Stomach smooth muscle (tissue), 2 donors: ENCODE measurements at regions not wholly inside any gene's neighbourhood (a gene's known extent, or its start where the extent isn't known, plus 50 kb on each side); places are given as distances from the start of the nearest gene placed in this dataset.

Experiments
- H3K27ac ChIP-seq: one replicate; pipeline ENCODE4 v1.7.0; 2013; ENCODE audit warnings: mild to moderate bottlenecking, low read length, inconsistent platforms
- H3K27me3 ChIP-seq, 2 donors: one replicate each; pipeline ENCODE4 v1.7.0; 2013; ENCODE audit warnings: low read length in 2 of 2; ENCODE audit not compliant: insufficient read depth in 2 of 2, control insufficient read depth in 1 of 2
- H3K36me3 ChIP-seq, 2 donors: one replicate each; pipeline ENCODE4 v1.7.0; 2013; ENCODE audit warnings: low read length in 2 of 2; ENCODE audit not compliant: control insufficient read depth in 2 of 2, insufficient read depth in 2 of 2
- H3K4me1 ChIP-seq: one replicate; pipeline ENCODE4 v1.7.0; 2013; ENCODE audit warnings: low read length; ENCODE audit not compliant: control insufficient read depth, insufficient read depth
- H3K4me3 ChIP-seq, 2 donors: one replicate each; pipeline ENCODE4 v1.7.0; 2013; ENCODE audit warnings: low read length in 2 of 2
- H3K9ac ChIP-seq, 2 donors: one replicate each; pipeline ENCODE4 v1.7.0; 2013; ENCODE audit warnings: low read length in 2 of 2, mild to moderate bottlenecking in 1 of 2
- H3K9me3 ChIP-seq, 2 donors: one replicate each; pipeline ENCODE4 v1.7.0; 2013; ENCODE audit warnings: low read length in 2 of 2; ENCODE audit not compliant: control insufficient read depth in 2 of 2
- donor health status: healthy.
- donor health status: Pancreatic carcinoma.

DNA sequence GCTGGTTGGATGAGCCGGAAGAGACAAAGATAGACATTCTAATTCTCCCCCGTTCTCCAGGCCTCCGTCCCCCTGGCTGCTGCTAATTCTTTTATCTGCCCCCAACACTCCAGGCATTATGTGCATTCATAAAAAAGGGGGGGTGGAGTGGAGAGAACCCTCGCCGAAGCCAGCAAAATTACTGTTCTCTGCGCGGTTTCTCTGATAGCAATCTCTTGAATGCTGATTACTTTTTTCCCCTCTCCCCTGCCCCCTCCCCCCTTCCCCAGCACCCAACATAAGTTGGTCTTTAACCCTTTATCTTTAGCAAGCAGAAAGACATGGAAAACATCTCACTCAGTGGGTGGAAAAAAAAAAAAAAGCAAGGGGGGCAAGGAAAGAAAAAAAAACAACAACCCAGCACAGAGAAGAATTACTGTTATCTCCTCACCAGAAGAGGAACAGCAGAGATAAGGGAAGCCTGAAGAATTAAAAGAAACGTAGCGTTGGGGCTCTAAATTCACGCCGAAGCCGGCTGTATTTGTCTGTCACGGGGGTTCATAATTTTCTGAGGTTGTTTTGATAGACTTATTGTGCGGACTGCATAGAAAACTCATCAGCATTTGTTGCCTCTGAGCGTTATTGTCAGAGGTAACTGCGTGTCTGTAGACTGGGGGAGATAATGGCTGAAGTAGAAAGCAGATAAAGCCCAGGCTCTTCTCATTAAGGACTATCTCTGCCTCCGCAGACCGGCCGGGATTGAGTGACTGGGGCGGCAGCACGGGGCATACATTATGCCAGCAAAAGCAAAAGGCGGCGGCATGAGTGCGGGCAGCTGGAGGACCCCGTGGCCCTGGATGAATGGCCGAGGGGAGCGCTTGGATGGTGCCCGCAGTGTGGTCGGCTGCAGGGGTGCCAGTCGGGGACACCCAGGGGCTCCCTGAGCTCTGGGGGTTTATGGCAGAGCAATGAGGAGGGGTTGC lies 126.9 kb downstream of the MRM1 start:
- Histone ChIP-seq H3K4me3 (peak overlapping the region in 1 of 2 donors; percentile 19), H3K36me3 (no peaks in the 10 kb centered on the region), H3K27ac (no peak overlapping the region), H3K27me3 (peaks cover 37 to 50% of the 10 kb centered on the region in 2 donors), H3K9me3 (no peaks in the 10 kb centered on the region), H3K9ac (no peak overlapping the region), H3K4me1 (peaks cover 4% of the 10 kb centered on the region)

- H3K36me3 ChIP-seq, result no peaks in the 10 kb centered on the region
- H3K4me1 ChIP-seq, result peaks cover 4% of the 10 kb centered on the region
- H3K9ac ChIP-seq, result no peak overlapping the region
- H3K27ac ChIP-seq, result no peak overlapping the region
- H3K27me3 ChIP-seq, result peaks cover 39 to 50% of the 10 kb centered on the region in 2 donors
- H3K4me3 ChIP-seq, result no peak overlapping the region
- H3K9me3 ChIP-seq, result no peaks in the 10 kb centered on the region
Observed at GRCh38 chr17:36730095-36730808, 128.9 kb downstream of the MRM1 start.

GRCh38 chr17:36730857-36731490 lies 129.6 kb downstream of the MRM1 start:
- Histone ChIP-seq H3K4me3 (no peak overlapping the region), H3K9ac (no peak overlapping the region), H3K27ac (no peak overlapping the region), H3K4me1 (peaks cover 4% of the 10 kb centered on the region), H3K9me3 (no peaks in the 10 kb centered on the region), H3K36me3 (no peaks in the 10 kb centered on the region), H3K27me3 (peaks cover 39 to 48% of the 10 kb centered on the region in 2 donors)

DNA sequence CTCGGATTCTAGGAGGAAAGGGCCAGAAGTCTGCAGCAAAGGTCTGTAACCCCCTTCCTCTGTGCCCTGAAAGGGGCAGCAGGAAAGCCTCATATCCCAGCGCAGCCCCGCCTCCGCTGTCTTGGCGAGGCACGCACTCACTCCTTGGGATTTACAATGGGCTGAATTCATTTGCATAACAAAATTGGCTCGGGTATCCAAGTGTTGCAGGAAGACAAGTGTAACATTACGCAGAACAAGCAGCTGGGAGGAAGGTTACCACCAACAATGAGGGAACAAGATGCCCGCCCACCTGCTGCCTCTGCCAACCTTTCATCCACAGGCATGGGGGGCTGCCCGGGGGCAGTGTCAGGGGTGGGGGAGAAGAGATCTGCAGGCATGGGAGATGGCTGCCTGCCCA lies 130.4 kb downstream of the MRM1 start:
- H3K4me3 ChIP-seq, result no peak overlapping the region
- H3K27ac ChIP-seq, result no peak overlapping the region
- no peak overlapping the region for H3K9ac ChIP-seq
- H3K9me3 ChIP-seq, result no peaks in the 10 kb centered on the region
- no peaks in the 10 kb centered on the region for H3K36me3 ChIP-seq
- peaks cover 39 to 42% of the 10 kb centered on the region in 2 donors for H3K27me3 ChIP-seq
- H3K4me1 ChIP-seq, result peaks cover 4% of the 10 kb centered on the region

- Histone ChIP-seq H3K9ac (no peak overlapping the region), H3K36me3 (no peaks in the 10 kb centered on the region), H3K4me1 (peaks cover 4% of the 10 kb centered on the region), H3K4me3 (no peak overlapping the region), H3K27me3 (peaks cover 38 to 39% of the 10 kb centered on the region in 2 donors), H3K9me3 (no peaks in the 10 kb centered on the region), H3K27ac (no peak overlapping the region)
Observed at GRCh38 chr17:36732351-36732750, 131.0 kb downstream of the MRM1 start.

DNA sequence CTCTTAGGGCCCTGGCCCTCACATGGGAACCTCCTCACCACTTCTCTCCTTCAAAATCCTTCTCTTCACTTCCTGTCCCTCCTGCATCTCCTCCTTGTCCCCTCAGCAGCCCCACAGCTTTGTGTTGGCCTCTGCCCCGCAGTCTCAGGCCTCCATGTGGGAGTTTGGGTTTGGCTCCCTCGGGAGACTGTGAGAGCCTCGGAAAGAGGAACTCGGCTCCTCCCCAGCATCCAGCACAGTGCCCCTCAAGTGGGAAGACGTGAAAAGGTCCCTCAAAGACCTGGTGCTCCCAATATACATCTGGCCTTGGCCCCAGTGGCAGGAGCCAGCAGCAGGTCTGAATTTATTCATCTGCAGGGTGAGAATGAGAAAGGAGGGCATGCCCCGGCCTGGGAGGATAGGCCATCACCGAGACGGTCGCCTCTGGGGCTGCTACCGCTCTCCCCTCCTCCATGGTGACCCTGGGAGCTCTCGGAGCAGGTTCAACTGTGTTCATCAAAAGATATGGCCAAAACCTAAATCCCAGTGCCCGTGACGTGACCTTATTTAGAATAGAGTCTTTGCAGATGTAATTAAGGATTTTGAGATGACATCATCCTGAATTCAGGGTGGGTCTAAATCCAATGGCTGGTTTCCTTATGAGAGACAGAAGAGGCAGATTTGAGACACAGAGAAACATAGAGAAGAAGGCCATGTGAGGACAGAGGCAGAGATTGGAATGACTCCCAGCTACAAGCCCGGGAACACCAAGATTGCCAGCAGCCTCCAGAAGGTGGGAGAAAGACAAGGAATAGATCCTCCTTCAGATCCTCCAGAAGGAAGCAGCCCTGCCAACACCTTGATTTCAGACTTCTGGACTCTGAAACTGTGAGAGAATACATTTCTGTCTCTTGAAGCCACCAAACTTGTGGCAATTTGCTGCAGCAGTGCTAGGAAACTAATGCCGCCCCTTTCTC lies 135.1 kb downstream of the MRM1 start:
- Histone ChIP-seq H3K4me1 (no peaks in the 10 kb centered on the region), H3K27me3 (peaks cover 8 to 18% of the 10 kb centered on the region in 2 donors), H3K9ac (no peak overlapping the region), H3K36me3 (no peaks in the 10 kb centered on the region), H3K9me3 (no peaks in the 10 kb centered on the region), H3K27ac (no peak overlapping the region), H3K4me3 (no peak overlapping the region)

DNA sequence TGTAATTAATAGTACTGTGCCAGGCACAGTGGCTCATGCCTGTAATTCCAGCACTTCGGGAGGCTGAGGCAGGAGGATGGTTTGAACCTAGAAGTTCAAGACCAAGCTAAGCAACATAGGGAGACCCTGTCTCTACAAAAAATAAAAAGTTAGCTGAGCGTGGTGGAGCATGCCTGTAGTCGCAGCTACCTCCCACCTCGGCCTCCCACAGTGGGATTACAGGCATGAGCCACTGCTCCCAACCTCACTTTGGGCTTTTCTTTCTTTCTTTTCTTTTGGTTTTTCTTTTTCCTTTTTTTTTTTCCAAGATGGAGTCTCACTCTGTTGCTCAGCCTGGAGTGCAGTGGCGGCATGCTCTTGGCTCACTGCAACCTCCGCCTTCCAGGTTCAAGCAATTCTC lies 137.8 kb downstream of the MRM1 start:
- H3K9me3 ChIP-seq, result no peaks in the 10 kb centered on the region
- no peaks in the 10 kb centered on the region for H3K36me3 ChIP-seq
- H3K4me3 ChIP-seq, result no peak overlapping the region
- no peak overlapping the region for H3K27ac ChIP-seq
- H3K4me1 ChIP-seq, result no peaks in the 10 kb centered on the region
- H3K9ac ChIP-seq, result no peak overlapping the region
- peaks cover 4 to 16% of the 10 kb centered on the region in 2 donors for H3K27me3 ChIP-seq

- Histone ChIP-seq H3K4me1 (no peaks in the 10 kb centered on the region), H3K9ac (no peak overlapping the region), H3K9me3 (no peaks in the 10 kb centered on the region), H3K4me3 (no peak overlapping the region), H3K27ac (no peak overlapping the region), H3K36me3 (no peaks in the 10 kb centered on the region), H3K27me3 (peaks cover 4 to 16% of the 10 kb centered on the region in 2 donors)
Observed at GRCh38 chr17:36740157-36740556, 138.8 kb downstream of the MRM1 start.

- Histone ChIP-seq H3K36me3 (no peaks in the 10 kb centered on the region), H3K4me3 (no peak overlapping the region), H3K4me1 (no peaks in the 10 kb centered on the region), H3K27ac (no peak overlapping the region), H3K27me3 (peaks cover 4 to 16% of the 10 kb centered on the region in 2 donors), H3K9me3 (no peaks in the 10 kb centered on the region), H3K9ac (no peak overlapping the region)
Observed at GRCh38 chr17:36741019-36741902, 139.9 kb downstream of the MRM1 start.
